Upper lobe of left lung (tissue), 6 donors: ENCODE measurements at regions not wholly inside any gene's neighbourhood (a gene's known extent, or its start where the extent isn't known, plus 50 kb on each side); places are given as distances from the start of the nearest gene placed in this dataset.

Experiments
- ATAC-seq, 2 donors: fragments of 200-7000 bp; cut with Tn5 transposase; one replicate each; pipeline ENCODE4 v1.9.1; 2022; ENCODE audit warnings: mild to moderate bottlenecking in 2 of 2, moderate library complexity in 2 of 2; ENCODE audit not compliant: low FRiP score in 2 of 2
- DNase-seq, 2 donors: peaks; one replicate each; pipeline ENCODE4 v3.0.0-alpha.2; 2019 to 2020
- H3K27ac ChIP-seq, 4 donors: fragments of 200-600 bp; sonication (generic); one replicate each; pipeline ENCODE4 v1.5.1; 2016 to 2019
- H3K27me3 ChIP-seq, 4 donors: fragments of 200-600 bp; sonication (generic); one replicate each; pipeline ENCODE4 v1.5.1; 2017 to 2019
- H3K36me3 ChIP-seq, 4 donors: fragments of 200-600 bp; sonication (generic); one replicate each; pipeline ENCODE4 v1.5.1; 2016 to 2019
- H3K4me1 ChIP-seq, 4 donors: fragments of 200-600 bp; sonication (generic); one replicate each; pipeline ENCODE4 v1.5.1; 2018 to 2019
- H3K4me3 ChIP-seq, 4 donors: fragments of 200-600 bp; sonication (generic); one replicate each; pipeline ENCODE4 v1.5.1; 2017 to 2019; ENCODE audit warnings: mild to moderate bottlenecking in 2 of 4, moderate library complexity in 1 of 4
- H3K9me3 ChIP-seq, 4 donors: fragments of 200-600 bp; sonication (generic); one replicate each; pipeline ENCODE4 v1.5.1; 2018 to 2019
- EP300 ChIP-seq, 4 donors: sonication (generic); formaldehyde crosslinking; IDR thresholded peaks; one replicate each; pipeline ENCODE4 v1.5.1; 2017; ENCODE audit warnings: antibody characterized with exemption in 4 of 4, control low read depth in 2 of 4
- POLR2A ChIP-seq, 4 donors: fragments of 450-650 bp; IDR thresholded peaks; one replicate each; pipeline ENCODE4 v1.5.1; 2016 to 2017; ENCODE audit warnings: antibody characterized with exemption in 4 of 4, mild to moderate bottlenecking in 2 of 4
- POLR2AphosphoS5 ChIP-seq, 2 donors: sonication (generic); formaldehyde crosslinking; IDR thresholded peaks; one replicate each; pipeline ENCODE4 v1.5.1; 2017; ENCODE audit warnings: antibody characterized with exemption in 2 of 2
- WGBS, 2 donors: methylation state at CpG; one replicate each; pipeline ENCODE4 v1.1.5; 2017 to 2018; 5-methylcytosine and 5-hydroxymethylcytosine counted together
- TF ChIP-seq, protein P1 (sequence below), 6 experiments: fragments of 450-650 bp in 4 of 6; fragments of 200-600 bp in 2 of 6; sonication (generic) in 2 of 6; IDR thresholded peaks; one replicate each; pipeline ENCODE4 v1.5.1; 2016 to 2019; ENCODE audit warnings: antibody characterized with exemption in 6 of 6
- donor health status: DM: no; HTN: no; CAD: no; lungs with moderate emphysema.
- donor health status: DM: no; HTN: yes; CAD: no; lungs with severe emphysema.

DNA sequence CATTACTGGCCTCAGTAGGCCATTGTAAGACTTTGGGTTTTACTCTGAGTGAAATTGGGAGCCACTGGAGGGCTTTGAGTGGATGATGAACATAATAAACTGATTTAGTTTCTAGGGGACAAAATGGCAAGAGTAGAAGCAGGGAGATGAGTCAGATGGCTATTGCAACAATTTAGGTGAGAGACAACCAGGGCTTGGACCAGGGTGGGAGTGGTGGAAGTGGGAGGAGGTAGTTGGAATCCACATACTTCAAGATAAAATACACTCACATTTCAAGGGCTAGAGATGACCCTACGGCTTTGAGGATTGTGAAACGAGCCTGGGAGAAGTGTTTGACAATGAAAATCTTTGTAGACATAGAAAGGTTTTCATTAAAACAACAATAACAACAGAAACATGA is 136.3 kb downstream of the ACTBL2 start:
- Histone ChIP-seq H3K9me3 (no peaks in the 10 kb centered on the region), H3K27ac (no peak overlapping the region), H3K4me3 (no peak overlapping the region), H3K36me3 (no peaks in the 10 kb centered on the region), H3K27me3 (no peaks in the 10 kb centered on the region), H3K4me1 (no peaks in the 10 kb centered on the region)
- no peak for ATAC-seq
- no peak for DNase-seq
- TF ChIP-seq, protein P1, sequence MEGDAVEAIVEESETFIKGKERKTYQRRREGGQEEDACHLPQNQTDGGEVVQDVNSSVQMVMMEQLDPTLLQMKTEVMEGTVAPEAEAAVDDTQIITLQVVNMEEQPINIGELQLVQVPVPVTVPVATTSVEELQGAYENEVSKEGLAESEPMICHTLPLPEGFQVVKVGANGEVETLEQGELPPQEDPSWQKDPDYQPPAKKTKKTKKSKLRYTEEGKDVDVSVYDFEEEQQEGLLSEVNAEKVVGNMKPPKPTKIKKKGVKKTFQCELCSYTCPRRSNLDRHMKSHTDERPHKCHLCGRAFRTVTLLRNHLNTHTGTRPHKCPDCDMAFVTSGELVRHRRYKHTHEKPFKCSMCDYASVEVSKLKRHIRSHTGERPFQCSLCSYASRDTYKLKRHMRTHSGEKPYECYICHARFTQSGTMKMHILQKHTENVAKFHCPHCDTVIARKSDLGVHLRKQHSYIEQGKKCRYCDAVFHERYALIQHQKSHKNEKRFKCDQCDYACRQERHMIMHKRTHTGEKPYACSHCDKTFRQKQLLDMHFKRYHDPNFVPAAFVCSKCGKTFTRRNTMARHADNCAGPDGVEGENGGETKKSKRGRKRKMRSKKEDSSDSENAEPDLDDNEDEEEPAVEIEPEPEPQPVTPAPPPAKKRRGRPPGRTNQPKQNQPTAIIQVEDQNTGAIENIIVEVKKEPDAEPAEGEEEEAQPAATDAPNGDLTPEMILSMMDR (IDR thresholded peaks at IDR 0.05), result no peak
- TF ChIP-seq EP300 (IDR thresholded peaks at IDR 0.05), result no peak
- TF ChIP-seq POLR2A (IDR thresholded peaks at IDR 0.05), result no peak
- TF ChIP-seq POLR2AphosphoS5 (IDR thresholded peaks at IDR 0.05), result no peak
- 79 to 94% methylated on average over 2 of the region's 2 CpGs for WGBS, 2 donors

DNA sequence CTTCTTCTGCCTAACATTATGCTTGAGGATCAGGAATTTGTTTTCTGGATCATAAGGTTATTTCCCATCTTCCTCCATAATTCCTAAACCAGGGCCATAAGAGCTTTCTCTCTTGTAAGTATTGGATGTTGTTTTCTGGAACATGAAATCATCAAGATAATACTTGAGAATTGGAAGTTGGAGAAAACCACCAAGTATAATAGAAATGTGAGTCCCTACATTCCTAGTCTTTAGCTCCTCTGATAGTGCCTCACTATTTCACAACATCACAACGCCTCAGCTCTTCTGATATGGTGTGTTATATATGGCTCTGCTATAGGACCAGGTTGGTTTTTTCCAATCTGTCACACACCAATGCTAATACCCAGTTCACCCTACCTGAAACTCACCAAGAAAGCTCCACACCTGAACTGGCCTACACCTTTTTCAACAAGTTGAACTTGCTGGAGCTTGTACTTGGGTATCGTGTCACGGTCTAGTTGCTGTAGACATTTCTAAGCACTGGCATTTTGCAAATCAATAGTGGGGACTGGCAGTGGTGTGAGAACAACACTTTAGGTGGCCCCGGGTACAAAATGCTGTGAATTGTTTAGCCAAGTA is 141.1 kb downstream of the ACTBL2 start:
- H3K27me3 ChIP-seq, result no peaks in the 10 kb centered on the region
- no peak overlapping the region for H3K4me3 ChIP-seq
- no peak for TF ChIP-seq POLR2A (IDR thresholded peaks at IDR 0.05)
- TF ChIP-seq POLR2AphosphoS5 (IDR thresholded peaks at IDR 0.05), result no peak
- TF ChIP-seq EP300 (IDR thresholded peaks at IDR 0.05), result no peak
- TF ChIP-seq, protein P1 (IDR thresholded peaks at IDR 0.05), result no peak
- WGBS, 2 donors, result 92 to 95% methylated on average over 4 of the region's 4 CpGs
- ATAC-seq, result no peak
- H3K36me3 ChIP-seq, result no peaks in the 10 kb centered on the region
- H3K9me3 ChIP-seq, result no peaks in the 10 kb centered on the region
- H3K27ac ChIP-seq, result no peak overlapping the region
- no peaks in the 10 kb centered on the region for H3K4me1 ChIP-seq
- DNase-seq, result no peak

DNA sequence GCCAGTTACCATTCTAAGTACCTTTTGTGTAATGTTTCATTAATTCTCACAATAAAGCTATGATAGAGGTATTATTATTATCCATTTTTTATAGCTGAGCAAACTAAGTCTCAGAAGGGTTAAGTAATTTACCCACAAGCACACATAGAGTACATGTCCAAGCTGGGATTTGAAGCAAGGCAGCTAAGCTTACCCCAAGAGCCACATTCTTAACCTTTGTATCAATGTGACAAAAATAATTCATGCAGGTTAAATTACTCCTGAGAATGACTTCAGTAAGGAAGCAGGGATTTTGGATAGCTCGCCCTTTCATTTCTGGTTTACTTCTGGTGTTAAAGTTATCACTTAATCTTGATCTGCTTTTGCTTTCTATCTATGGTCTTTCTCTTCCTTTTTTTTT is 141.9 kb downstream of the ACTBL2 start:
- DNase-seq (no peak), ATAC-seq (no peak)
- Histone ChIP-seq H3K4me3 (no peak overlapping the region), H3K9me3 (no peaks in the 10 kb centered on the region), H3K36me3 (no peaks in the 10 kb centered on the region), H3K27me3 (no peaks in the 10 kb centered on the region), H3K27ac (no peak overlapping the region), H3K4me1 (no peaks in the 10 kb centered on the region)
- 75 to 95% methylated on average over 1 of the region's 1 CpG for WGBS, 2 donors
- TF ChIP-seq POLR2A (IDR thresholded peaks at IDR 0.05) (no peak), EP300 (IDR thresholded peaks at IDR 0.05) (no peak), POLR2AphosphoS5 (IDR thresholded peaks at IDR 0.05) (no peak)
- TF ChIP-seq, protein P1 (IDR thresholded peaks at IDR 0.05), result no peak

DNA sequence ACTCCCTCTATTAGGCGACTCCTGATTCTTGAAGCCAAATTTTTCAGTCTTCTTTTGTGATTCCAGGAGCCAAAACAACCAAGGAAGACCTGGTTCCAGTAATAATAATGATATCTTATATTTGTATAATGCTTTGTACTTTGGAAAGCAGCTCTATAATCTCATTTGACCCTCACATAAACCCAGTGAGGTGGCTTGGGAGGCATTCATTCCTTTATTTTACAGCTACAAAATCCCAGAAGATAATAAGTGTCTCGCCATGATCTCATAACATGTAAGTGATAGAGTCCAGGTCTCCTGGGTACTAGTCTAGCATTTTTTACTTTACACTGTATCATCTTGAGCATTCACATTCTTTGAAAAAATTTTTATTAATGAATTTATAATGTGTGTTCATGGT is 143.1 kb downstream of the ACTBL2 start:
- TF ChIP-seq POLR2AphosphoS5 (IDR thresholded peaks at IDR 0.05) (no peak), EP300 (IDR thresholded peaks at IDR 0.05) (no peak), POLR2A (IDR thresholded peaks at IDR 0.05) (no peak)
- TF ChIP-seq, protein P1 (IDR thresholded peaks at IDR 0.05), result no peak
- Histone ChIP-seq H3K27ac (no peak overlapping the region), H3K27me3 (no peaks in the 10 kb centered on the region), H3K9me3 (no peaks in the 10 kb centered on the region), H3K4me1 (no peaks in the 10 kb centered on the region), H3K36me3 (no peaks in the 10 kb centered on the region), H3K4me3 (no peak overlapping the region)
- DNase-seq, result no peak
- no peak for ATAC-seq
- 90 to 95% methylated on average over 2 of the region's 2 CpGs for WGBS, 2 donors

DNA sequence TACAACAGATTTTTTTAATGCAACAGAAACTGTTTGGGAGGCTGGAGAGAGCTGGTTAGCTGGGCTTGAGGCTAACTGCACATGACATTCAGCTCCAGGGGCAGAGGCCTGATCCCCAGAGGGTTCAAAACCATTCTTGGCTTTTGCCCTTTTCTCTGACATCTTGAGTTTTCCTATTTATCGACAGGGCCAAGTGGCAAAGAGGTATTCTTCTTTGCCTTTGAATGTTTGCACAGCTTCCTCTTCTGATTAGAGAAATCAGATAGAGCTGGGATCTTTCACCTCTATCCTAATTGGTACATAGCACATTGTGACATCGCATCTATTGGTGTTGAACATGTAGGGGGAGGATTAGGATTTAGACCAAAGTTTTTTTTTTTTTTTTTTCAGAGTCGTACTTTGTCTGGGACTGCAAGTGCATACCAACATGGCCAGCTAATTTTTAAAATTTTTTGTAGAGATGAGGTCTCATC is 143.7 kb downstream of the ACTBL2 start:
- ATAC-seq, result no peak
- no peaks in the 10 kb centered on the region for H3K4me1 ChIP-seq
- no peak overlapping the region for H3K27ac ChIP-seq
- DNase-seq, result no peak
- no peak for TF ChIP-seq EP300 (IDR thresholded peaks at IDR 0.05)
- TF ChIP-seq POLR2A (IDR thresholded peaks at IDR 0.05), result no peak
- TF ChIP-seq, protein P1 (IDR thresholded peaks at IDR 0.05), result no peak
- no peak for TF ChIP-seq POLR2AphosphoS5 (IDR thresholded peaks at IDR 0.05)
- WGBS, 2 donors, result 57 to 65% methylated on average over 3 of the region's 3 CpGs
- H3K9me3 ChIP-seq, result no peaks in the 10 kb centered on the region
- no peak overlapping the region for H3K4me3 ChIP-seq
- no peaks in the 10 kb centered on the region for H3K36me3 ChIP-seq
- H3K27me3 ChIP-seq, result no peaks in the 10 kb centered on the region
